ENCODE measurements at regions not wholly inside any gene's neighbourhood (a gene's known extent, or its start where the extent isn't known, plus 50 kb on each side); places are given as distances from the start of the nearest gene placed in this dataset.

DNA sequence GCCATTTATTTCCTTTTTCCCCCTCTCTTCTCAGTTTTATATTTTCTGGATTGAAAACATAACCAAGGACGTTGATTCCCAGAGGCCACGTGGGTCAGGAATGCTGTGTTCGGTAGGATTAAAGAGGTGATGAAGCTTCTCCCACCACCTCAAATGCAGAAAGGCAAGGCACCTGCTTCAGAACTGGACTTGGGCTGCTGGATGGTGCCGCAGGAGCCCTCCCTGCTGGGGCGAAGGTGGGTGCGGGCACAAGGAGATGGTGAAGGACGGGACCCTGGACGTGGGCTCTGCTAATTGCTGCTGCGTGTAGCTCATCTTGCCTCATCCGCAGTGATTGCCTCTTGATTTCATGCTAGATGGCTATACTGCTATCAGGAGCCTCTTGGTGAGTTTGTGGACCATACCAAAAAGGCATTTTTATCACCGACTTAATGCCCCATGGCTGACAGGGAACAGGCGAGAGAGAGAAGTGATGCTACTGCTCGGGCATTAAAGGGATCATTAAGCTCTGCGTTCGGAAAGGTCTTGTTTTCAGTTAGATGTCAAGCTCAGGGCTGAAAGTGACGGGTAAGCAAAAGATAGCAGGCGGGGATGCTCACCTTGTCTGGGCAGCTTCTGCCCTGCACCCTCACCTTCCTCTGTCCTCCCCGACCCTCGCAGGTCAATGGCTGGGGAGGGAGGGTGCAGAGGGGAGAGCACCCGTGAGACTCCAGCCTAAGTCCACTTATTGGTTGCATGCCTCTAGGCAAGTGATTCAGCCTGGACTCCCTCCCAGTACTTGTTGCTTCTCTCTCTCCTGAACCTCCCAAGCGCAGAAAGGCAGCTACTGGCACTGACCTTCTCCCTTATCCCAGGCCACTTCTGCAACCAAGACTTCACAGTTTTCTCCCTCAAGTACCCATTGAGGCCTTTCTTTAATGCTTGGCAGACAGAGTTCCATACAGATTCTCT lies 71.6 kb upstream of the FSTL4 start:
- DNase-seq (ENCODE audit: low spot score): no peak
- in situ Hi-C loops (cut with MboI; ENCODE audit: low pct_unique_long_range_greater_than_20kb, low sequenced_read_pairs, unreplicated experiment): no loop called here
- TF ChIP-seq, protein P1, sequence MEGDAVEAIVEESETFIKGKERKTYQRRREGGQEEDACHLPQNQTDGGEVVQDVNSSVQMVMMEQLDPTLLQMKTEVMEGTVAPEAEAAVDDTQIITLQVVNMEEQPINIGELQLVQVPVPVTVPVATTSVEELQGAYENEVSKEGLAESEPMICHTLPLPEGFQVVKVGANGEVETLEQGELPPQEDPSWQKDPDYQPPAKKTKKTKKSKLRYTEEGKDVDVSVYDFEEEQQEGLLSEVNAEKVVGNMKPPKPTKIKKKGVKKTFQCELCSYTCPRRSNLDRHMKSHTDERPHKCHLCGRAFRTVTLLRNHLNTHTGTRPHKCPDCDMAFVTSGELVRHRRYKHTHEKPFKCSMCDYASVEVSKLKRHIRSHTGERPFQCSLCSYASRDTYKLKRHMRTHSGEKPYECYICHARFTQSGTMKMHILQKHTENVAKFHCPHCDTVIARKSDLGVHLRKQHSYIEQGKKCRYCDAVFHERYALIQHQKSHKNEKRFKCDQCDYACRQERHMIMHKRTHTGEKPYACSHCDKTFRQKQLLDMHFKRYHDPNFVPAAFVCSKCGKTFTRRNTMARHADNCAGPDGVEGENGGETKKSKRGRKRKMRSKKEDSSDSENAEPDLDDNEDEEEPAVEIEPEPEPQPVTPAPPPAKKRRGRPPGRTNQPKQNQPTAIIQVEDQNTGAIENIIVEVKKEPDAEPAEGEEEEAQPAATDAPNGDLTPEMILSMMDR (IDR thresholded peaks at IDR 0.05; ENCODE audit: extremely low read depth, insufficient read depth, missing control alignments): no peak

DNA sequence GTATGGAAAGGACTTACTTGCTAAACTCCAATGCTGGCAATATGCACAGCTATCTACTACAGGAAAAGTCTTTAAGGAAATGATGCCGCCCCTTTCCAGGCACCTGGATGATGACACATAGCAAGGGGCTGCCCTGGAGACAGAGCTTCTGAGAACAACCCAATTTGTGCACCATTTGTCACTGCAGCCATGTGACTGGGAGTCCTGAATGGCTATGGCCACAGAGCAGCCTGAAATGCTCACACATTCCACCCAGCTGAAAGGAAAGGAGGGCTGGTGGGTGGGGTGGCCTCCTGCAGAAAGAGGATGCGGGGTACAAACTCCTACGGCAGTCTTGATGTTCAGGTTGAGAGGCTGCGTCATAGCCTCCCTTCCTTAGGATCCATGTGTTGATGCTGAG lies 70.1 kb upstream of the FSTL4 start:
- TF ChIP-seq, protein P1 (IDR thresholded peaks at IDR 0.05; ENCODE audit: extremely low read depth, insufficient read depth, missing control alignments): no peak
- in situ Hi-C loops (cut with MboI; ENCODE audit: low pct_unique_long_range_greater_than_20kb, low sequenced_read_pairs, unreplicated experiment): no loop called here

DNA sequence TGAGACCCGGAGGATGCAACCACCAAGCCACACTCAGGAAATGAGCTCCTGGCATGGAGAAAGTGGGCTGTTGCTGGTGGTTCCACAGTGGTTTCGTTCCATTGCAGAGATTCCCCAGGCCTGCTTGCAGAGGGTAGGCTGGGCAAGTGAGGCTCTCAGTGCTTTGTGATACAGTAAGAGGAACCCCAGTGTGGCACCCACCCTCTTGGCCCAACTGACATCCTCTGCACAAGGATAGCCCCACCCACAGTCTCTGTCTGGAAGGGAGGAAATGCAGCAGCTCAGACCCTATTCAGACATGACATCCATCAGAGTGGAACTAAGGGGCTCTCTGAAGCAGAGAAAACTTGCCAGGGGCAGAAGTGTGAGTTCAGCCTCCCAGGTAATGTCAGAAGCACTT lies 69.6 kb upstream of the FSTL4 start:
- TF ChIP-seq, protein P1 (IDR thresholded peaks at IDR 0.05; ENCODE audit: extremely low read depth, insufficient read depth, missing control alignments): no peak
- DNase-seq (ENCODE audit: low spot score): no peak
- in situ Hi-C loops (cut with MboI; ENCODE audit: low pct_unique_long_range_greater_than_20kb, low sequenced_read_pairs, unreplicated experiment): no loop called here

More for the DNA sequence above, 70.1 kb upstream of the FSTL4 start:
- DNase-seq (ENCODE audit: low spot score): no peak

- TF ChIP-seq, protein P1 (IDR thresholded peaks at IDR 0.05; ENCODE audit: extremely low read depth, insufficient read depth, missing control alignments): no peak
Measured at GRCh38 chr5:133680830-133681565, 68.7 kb upstream of the FSTL4 start.

GRCh38 chr5:133679534-133679933 lies 67.2 kb upstream of the FSTL4 start:
- in situ Hi-C loops (cut with MboI; ENCODE audit: low pct_unique_long_range_greater_than_20kb, low sequenced_read_pairs, unreplicated experiment): no loop called here
- DNase-seq (ENCODE audit: low spot score): no peak
- TF ChIP-seq, protein P1 (IDR thresholded peaks at IDR 0.05; ENCODE audit: extremely low read depth, insufficient read depth, missing control alignments): no peak

More at GRCh38 chr5:133680830-133681565, 68.7 kb upstream of the FSTL4 start:
- in situ Hi-C loops (cut with MboI; ENCODE audit: low pct_unique_long_range_greater_than_20kb, low sequenced_read_pairs, unreplicated experiment): no loop called here
- no peak for DNase-seq (ENCODE audit: low spot score)

GRCh38 chr5:133675376-133676154 lies 63.2 kb upstream of the FSTL4 start:
- TF ChIP-seq, protein P1 (IDR thresholded peaks at IDR 0.05; ENCODE audit: extremely low read depth, insufficient read depth, missing control alignments): no peak
- no peak for DNase-seq (ENCODE audit: low spot score)
- in situ Hi-C loops (cut with MboI; ENCODE audit: low pct_unique_long_range_greater_than_20kb, low sequenced_read_pairs, unreplicated experiment): no loop called here

All from GM13977 (cell line).